Neuron (in vitro differentiated cells): ENCODE measurements at regions not wholly inside any gene's neighbourhood (a gene's known extent, or its start where the extent isn't known, plus 50 kb on each side); places are given as distances from the start of the nearest gene placed in this dataset.

ENCODE experiments used
- H2AFZ ChIP-seq: one replicate; pipeline ENCODE4 v1.6.1; 2013; ENCODE audit warnings: low read depth, mild to moderate bottlenecking, inconsistent platforms, low read length, moderate library complexity
- H3K27me3 ChIP-seq: one replicate; pipeline ENCODE4 v1.6.1; 2013; ENCODE audit warnings: low read length; ENCODE audit not compliant: insufficient read depth
- H3K36me3 ChIP-seq: one replicate; pipeline ENCODE4 v1.6.1; 2013; ENCODE audit warnings: low read length; ENCODE audit not compliant: insufficient read depth
- H3K4me1 ChIP-seq: one replicate; pipeline ENCODE4 v1.6.1; 2013; ENCODE audit warnings: low read length; ENCODE audit not compliant: insufficient read depth
- H3K4me3 ChIP-seq: 2 replicates; pipeline ENCODE4 v1.5.1; 2013; ENCODE audit warnings: mild to moderate bottlenecking, low read length, moderate library complexity
- H3K9me3 ChIP-seq: one replicate; pipeline ENCODE4 v1.6.1; 2013; ENCODE audit warnings: low read length

- Histone ChIP-seq H3K4me1 (peaks cover 23% of the 10 kb centered on the region), H3K9me3 (no peaks in the 10 kb centered on the region), H2AFZ (no peak overlapping the region), H3K4me3 (no peak overlapping the region), H3K36me3 (no peaks in the 10 kb centered on the region), H3K27me3 (no peaks in the 10 kb centered on the region)
Measured at GRCh38 chr11:112516261-112516660, 255.6 kb upstream of the PLET1 start.

DNA sequence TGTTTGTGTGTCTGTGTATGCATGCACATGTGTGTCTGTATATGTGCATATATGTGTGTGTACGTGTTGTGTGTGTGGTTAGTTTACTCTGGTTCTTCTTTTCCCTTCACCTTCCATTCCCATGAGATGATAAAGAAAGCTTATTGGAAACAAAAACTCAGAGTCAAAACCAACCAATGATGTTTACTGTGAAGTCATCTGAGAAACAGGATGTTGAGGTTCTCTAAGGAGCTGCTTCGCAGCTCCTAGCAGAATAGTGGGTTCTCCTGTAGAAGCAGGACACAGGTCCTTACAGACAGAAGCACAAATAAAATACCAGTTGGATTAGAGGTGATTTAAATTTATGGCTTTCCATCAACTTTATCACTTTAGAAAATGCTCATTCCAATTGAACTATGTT is 256.1 kb upstream of the PLET1 start:
- H2AFZ ChIP-seq: no peak overlapping the region
- H3K27me3 ChIP-seq: no peaks in the 10 kb centered on the region
- H3K4me1 ChIP-seq: peaks cover 23% of the 10 kb centered on the region
- no peak overlapping the region for H3K4me3 ChIP-seq
- H3K36me3 ChIP-seq: no peaks in the 10 kb centered on the region
- no peaks in the 10 kb centered on the region for H3K9me3 ChIP-seq

GRCh38 chr11:112518371-112518770 is 257.7 kb upstream of the PLET1 start:
- H3K4me1 ChIP-seq: peaks cover 27% of the 10 kb centered on the region
- no peaks in the 10 kb centered on the region for H3K27me3 ChIP-seq
- peaks cover 2% of the 10 kb centered on the region for H3K9me3 ChIP-seq
- H3K4me3 ChIP-seq: no peak overlapping the region
- H2AFZ ChIP-seq: no peak overlapping the region
- no peaks in the 10 kb centered on the region for H3K36me3 ChIP-seq

DNA sequence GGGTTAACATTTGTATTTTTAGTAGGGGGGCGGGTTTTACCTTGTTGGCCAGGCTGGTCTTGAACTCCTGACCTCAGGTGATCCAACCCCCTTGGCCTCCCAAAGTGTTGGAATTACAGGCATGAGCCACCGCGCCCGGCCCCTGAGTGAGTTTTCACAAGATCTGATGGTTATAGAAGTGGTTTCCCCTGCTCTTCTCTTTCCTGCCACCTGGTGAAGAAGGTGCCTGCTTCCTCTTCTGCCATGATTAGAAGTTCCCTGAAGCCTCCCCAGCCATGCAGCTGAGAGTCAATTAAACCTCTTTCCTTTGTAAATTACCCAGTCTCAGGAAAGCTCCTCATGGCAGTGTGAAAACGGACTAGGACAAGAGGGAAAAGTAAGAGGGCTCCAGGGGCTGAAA is 259.1 kb upstream of the PLET1 start:
- Histone ChIP-seq H3K27me3 (no peaks in the 10 kb centered on the region), H3K36me3 (no peaks in the 10 kb centered on the region), H3K4me1 (peaks cover 23% of the 10 kb centered on the region), H2AFZ (no peak overlapping the region), H3K9me3 (peaks cover 2% of the 10 kb centered on the region), H3K4me3 (no peak overlapping the region)

DNA sequence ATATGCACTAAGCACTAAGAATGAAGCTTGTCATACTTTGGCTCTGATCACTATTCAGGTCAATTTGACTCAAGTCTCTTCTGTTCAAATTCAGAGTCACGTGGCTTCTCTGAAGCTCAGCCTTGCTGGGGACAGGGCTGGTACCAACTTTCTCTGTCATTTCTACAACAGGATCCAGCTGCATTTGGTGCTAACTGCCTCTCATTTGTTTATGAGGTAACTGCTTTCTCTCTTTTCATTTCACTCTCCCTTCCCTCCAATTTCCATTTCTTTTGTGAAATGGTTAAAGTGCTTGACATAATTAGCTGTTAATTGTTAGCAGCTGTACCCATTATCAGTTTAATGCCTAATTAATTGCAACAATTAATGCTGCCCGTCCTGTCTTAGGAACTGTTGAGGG is 259.7 kb upstream of the PLET1 start:
- Histone ChIP-seq H3K4me3 (no peak overlapping the region), H2AFZ (no peak overlapping the region), H3K36me3 (no peaks in the 10 kb centered on the region), H3K9me3 (peaks cover 2% of the 10 kb centered on the region), H3K4me1 (peaks cover 17% of the 10 kb centered on the region), H3K27me3 (peaks cover 3% of the 10 kb centered on the region)

- Histone ChIP-seq H3K36me3 (no peaks in the 10 kb centered on the region), H3K4me3 (no peak overlapping the region), H2AFZ (no peak overlapping the region), H3K4me1 (peaks cover 12% of the 10 kb centered on the region), H3K9me3 (peaks cover 2% of the 10 kb centered on the region), H3K27me3 (peaks cover 3% of the 10 kb centered on the region)
Measured at GRCh38 chr11:112522536-112522935, 261.9 kb upstream of the PLET1 start.

DNA sequence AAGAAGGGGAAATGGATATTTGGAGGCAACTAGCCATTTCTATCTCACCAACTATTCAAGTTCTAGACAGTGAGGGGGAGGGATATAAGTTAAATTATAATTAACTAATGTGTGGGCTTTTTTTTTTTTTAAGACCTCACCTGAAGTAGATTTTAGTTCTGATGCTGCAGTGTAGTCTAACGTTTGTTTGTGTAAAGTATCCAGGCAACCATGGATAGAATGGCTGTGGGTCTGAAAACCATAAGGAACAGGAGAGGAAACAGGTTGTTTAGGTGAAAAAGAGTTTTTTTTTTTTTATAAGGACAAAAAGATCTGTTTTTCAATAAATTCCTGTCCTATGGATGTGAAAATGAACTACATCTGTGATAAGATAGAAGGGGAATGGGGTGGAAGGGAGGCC is 262.4 kb upstream of the PLET1 start:
- Histone ChIP-seq H3K36me3 (no peaks in the 10 kb centered on the region), H3K4me1 (peaks cover 12% of the 10 kb centered on the region), H3K9me3 (peaks cover 2% of the 10 kb centered on the region), H2AFZ (no peak overlapping the region), H3K27me3 (peaks cover 3% of the 10 kb centered on the region), H3K4me3 (no peak overlapping the region)

GRCh38 chr11:112523477-112523876 is 262.8 kb upstream of the PLET1 start:
- Histone ChIP-seq H3K4me3 (no peak overlapping the region), H3K36me3 (no peaks in the 10 kb centered on the region), H3K9me3 (peaks cover 2% of the 10 kb centered on the region), H3K4me1 (peaks cover 12% of the 10 kb centered on the region), H3K27me3 (peaks cover 3% of the 10 kb centered on the region), H2AFZ (no peak overlapping the region)

GRCh38 chr11:112523951-112524350 is 263.3 kb upstream of the PLET1 start:
- Histone ChIP-seq H3K4me3 (no peak overlapping the region), H3K4me1 (peaks cover 12% of the 10 kb centered on the region), H3K27me3 (peaks cover 3% of the 10 kb centered on the region)

DNA sequence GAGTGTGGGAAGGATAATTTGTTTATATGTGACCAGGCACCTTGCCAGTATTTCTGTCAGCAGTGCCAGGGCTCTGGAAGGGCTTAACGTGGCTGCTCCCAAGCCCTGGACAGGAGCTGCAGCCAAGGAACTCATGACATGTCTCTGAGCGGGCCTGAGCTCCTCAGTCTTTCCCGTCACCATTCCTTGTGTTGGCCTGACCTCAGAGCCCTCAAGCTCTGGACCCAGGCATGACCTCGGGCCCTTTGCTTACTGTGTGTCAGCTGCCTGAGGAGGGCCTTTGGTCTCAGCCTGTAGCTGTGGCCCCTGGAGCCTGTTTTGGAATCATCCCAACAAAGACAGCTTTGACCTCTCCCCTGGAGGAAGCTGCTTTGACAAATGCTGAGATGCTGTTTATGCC is 264.1 kb upstream of the PLET1 start:
- Histone ChIP-seq H2AFZ (no peak overlapping the region), H3K9me3 (peaks cover 2% of the 10 kb centered on the region), H3K36me3 (no peaks in the 10 kb centered on the region), H3K4me3 (no peak overlapping the region), H3K27me3 (peaks cover 3% of the 10 kb centered on the region), H3K4me1 (peaks cover 12% of the 10 kb centered on the region)

More at GRCh38 chr11:112523951-112524350, 263.3 kb upstream of the PLET1 start:
- peaks cover 2% of the 10 kb centered on the region for H3K9me3 ChIP-seq
- H2AFZ ChIP-seq: no peak overlapping the region
- H3K36me3 ChIP-seq: no peaks in the 10 kb centered on the region

DNA sequence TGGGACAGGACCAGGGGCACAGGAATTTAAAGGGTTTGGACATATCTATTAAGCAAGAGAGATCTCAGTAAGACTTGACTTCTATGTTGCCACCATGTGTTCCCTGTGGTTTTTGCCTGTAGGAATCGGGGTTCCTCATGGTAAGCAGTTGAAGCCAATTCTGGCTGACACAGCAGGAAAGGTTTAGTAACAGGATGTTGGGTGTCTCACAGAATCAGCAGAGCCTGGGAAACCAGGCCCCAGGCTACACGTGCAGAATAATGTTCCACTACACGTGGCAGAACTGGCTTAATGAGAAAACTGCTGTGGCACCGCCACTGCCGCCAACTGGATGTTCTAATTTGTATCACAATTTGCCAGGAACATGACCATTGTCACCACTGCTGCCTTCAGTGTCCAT is 264.6 kb upstream of the PLET1 start:
- H3K4me1 ChIP-seq: peaks cover 12% of the 10 kb centered on the region
- H3K9me3 ChIP-seq: peaks cover 2% of the 10 kb centered on the region
- no peak overlapping the region for H3K4me3 ChIP-seq
- H3K36me3 ChIP-seq: no peaks in the 10 kb centered on the region
- no peak overlapping the region for H2AFZ ChIP-seq
- H3K27me3 ChIP-seq: peaks cover 3% of the 10 kb centered on the region

- peaks cover 2% of the 10 kb centered on the region for H3K9me3 ChIP-seq
- H3K4me3 ChIP-seq: no peak overlapping the region
- peaks cover 3% of the 10 kb centered on the region for H3K27me3 ChIP-seq
- no peaks in the 10 kb centered on the region for H3K36me3 ChIP-seq
- peaks cover 12% of the 10 kb centered on the region for H3K4me1 ChIP-seq
- no peak overlapping the region for H2AFZ ChIP-seq
Measured at GRCh38 chr11:112525844-112526590, 265.4 kb upstream of the PLET1 start.

- H3K9me3 ChIP-seq: peaks cover 2% of the 10 kb centered on the region
- H3K4me3 ChIP-seq: no peak overlapping the region
- H3K4me1 ChIP-seq: peaks cover 12% of the 10 kb centered on the region
- no peak overlapping the region for H2AFZ ChIP-seq
- H3K27me3 ChIP-seq: peaks cover 3% of the 10 kb centered on the region
- H3K36me3 ChIP-seq: no peaks in the 10 kb centered on the region
Measured at GRCh38 chr11:112526699-112527416, 266.2 kb upstream of the PLET1 start.
